GM12878 (cell line): ENCODE measurements at regions not wholly inside any gene's neighbourhood (a gene's known extent, or its start where the extent isn't known, plus 50 kb on each side); places are given as distances from the start of the nearest gene placed in this dataset.

Experiments used
- ATAC-seq: fragments of 200-7000 bp; cut with Tn5 transposase; 3 replicates; pipeline ENCODE4 v1.9.1; 2020; ENCODE audit warnings: mild to moderate bottlenecking, moderate library complexity
- BruUV-seq: library from RNA; stranded (reverse); fragments of 400-500 nt; replicated peaks from 2 replicates; lab custom pipeline; 2021; lab: Mats Ljungman, UMichigan
- CTCF ChIA-PET: fragments of 300-600 bp; sonication (Branson Sonifier 250); formaldehyde crosslinking; extraction: SDS; loops from one replicate; lab custom pipeline; 2021; ENCODE audit warnings: inconsistent platforms; lab: Yijun Ruan, JAX
- POLR2A ChIA-PET: fragments of 350-600 bp; formaldehyde crosslinking; extraction: SDS; loops from one replicate; lab custom pipeline; 2021; ENCODE audit warnings: inconsistent platforms; lab: Charles Lee
- RAD21 ChIA-PET: fragments of 300-600 bp; sonication (Branson Sonifier 250); formaldehyde crosslinking; loops from one replicate; lab custom pipeline; 2023; ENCODE audit warnings: antibody characterized with exemption; ENCODE audit not compliant: unreplicated experiment; lab: Charles Lee
- SMC1A ChIA-PET: fragments of 300-600 bp; sonication (Branson Sonifier 250); formaldehyde crosslinking; loops from one replicate; lab custom pipeline; 2023; ENCODE audit not compliant: unreplicated experiment, uncharacterized antibody; lab: Charles Lee
- DNase-seq: peaks from one replicate; pipeline ENCODE4 v3.0.0-alpha.2; 2011; ENCODE audit warnings: low read depth, low spot score
- FAIRE-seq: peaks from 3 replicates; lab custom pipeline; 2011; peaks lifted over from hg19 to GRCh38; lab: Jason Lieb, UNC
- H2AFZ ChIP-seq: 2 replicates; pipeline ENCODE4 v1.6.0; 2011; ENCODE audit warnings: low read depth, low read length, control low read depth; ENCODE audit not compliant: control insufficient read depth
- H3K27ac ChIP-seq: 2 replicates; pipeline ENCODE4 v1.5.1; 2011; ENCODE audit warnings: control low read depth; ENCODE audit not compliant: control insufficient read depth, insufficient read depth
- H3K27me3 ChIP-seq, 2 experiments: replicated peaks in 1 of 2; 2 replicates each; pipeline versions ENCODE4 v1.6.0 to v1.6.1; 2011; ENCODE audit warnings: low read length in 1 of 2; ENCODE audit not compliant: control insufficient read depth in 2 of 2, insufficient read depth in 2 of 2
- H3K36me3 ChIP-seq, 2 experiments: 2 replicates each; pipeline ENCODE4 v1.5.1; 2011; ENCODE audit warnings: low read length in 1 of 2; ENCODE audit not compliant: control insufficient read depth in 2 of 2, insufficient read depth in 2 of 2
- H3K4me1 ChIP-seq: 2 replicates; pipeline ENCODE4 v1.6.1; 2011; ENCODE audit warnings: mild to moderate bottlenecking, low read length, moderate library complexity, mixed read lengths; ENCODE audit not compliant: control insufficient read depth, insufficient read depth
- H3K4me2 ChIP-seq: 2 replicates; pipeline ENCODE4 v1.6.0; 2011; ENCODE audit warnings: control low read depth; ENCODE audit not compliant: control insufficient read depth, insufficient read depth
- H3K4me3 ChIP-seq: fragments of 200-600 bp; sonication (generic); 2 replicates; pipeline ENCODE4 v1.5.1; 2016
- H3K79me2 ChIP-seq: 2 replicates; pipeline ENCODE4 v1.6.0; 2011; ENCODE audit warnings: low read length; ENCODE audit not compliant: control insufficient read depth, insufficient read depth
- H3K9ac ChIP-seq: 2 replicates; pipeline ENCODE4 v1.8.0; 2011; ENCODE audit warnings: low read length, control low read depth, mixed read lengths; ENCODE audit not compliant: control insufficient read depth, insufficient read depth
- H3K9me3 ChIP-seq: replicated peaks from 3 replicates; pipeline ENCODE4 v1.5.1; 2011; ENCODE audit warnings: mild to moderate bottlenecking, low read length; ENCODE audit not compliant: control insufficient read depth, insufficient read depth
- H4K20me1 ChIP-seq: 2 replicates; pipeline ENCODE4 v1.6.0; 2011; ENCODE audit not compliant: control insufficient read depth, insufficient read depth
- IKZF2 ChIP-seq, 2 experiments: fragments of 450-650 bp; IDR thresholded peaks; 2 replicates each; pipeline ENCODE4 v1.6.1; 2017; ENCODE audit warnings: mild to moderate bottlenecking in 2 of 2, moderate library complexity in 2 of 2
- MEF2B ChIP-seq: fragments of 450-650 bp; IDR thresholded peaks from 2 replicates; pipeline ENCODE4 v1.6.1; 2018; ENCODE audit warnings: mild to moderate bottlenecking, moderate library complexity; ENCODE audit not compliant: partially characterized antibody, poor library complexity, severe bottlenecking
- NR2C1 ChIP-seq: fragments of 450-650 bp; IDR thresholded peaks from 2 replicates; pipeline ENCODE4 v1.6.1; 2017; ENCODE audit warnings: antibody characterized with exemption, mild to moderate bottlenecking, moderate library complexity
- ZBTB33 ChIP-seq: fragments of 450-650 bp; IDR thresholded peaks from 2 replicates; pipeline ENCODE4 v1.6.1; 2017; ENCODE audit warnings: mild to moderate bottlenecking
- ZNF384 ChIP-seq: IDR thresholded peaks from 2 replicates; pipeline ENCODE4 v1.6.1; 2012; ENCODE audit warnings: low read depth, mild to moderate bottlenecking, low read length, improper control_type of control experiment, borderline replicate concordance
- ZNF592 ChIP-seq: fragments of 450-650 bp; IDR thresholded peaks from 2 replicates; pipeline ENCODE4 v1.6.1; 2017; ENCODE audit warnings: mild to moderate bottlenecking, moderate library complexity
- WGBS: methylation state at CpG from one replicate; pipeline ENCODE4 v1.1.6; 2016; ENCODE audit warnings: low lambda C conversion rate; ENCODE audit not compliant: insufficient replicate concordance, insufficient coverage; ENCODE audit errors: missing lambda C conversion rate; 5-methylcytosine and 5-hydroxymethylcytosine counted together
- in situ Hi-C: fragments of 300-500 bp; cut with MboI; formaldehyde crosslinking; loops from 9 replicates; pipeline ENCODE4 v1.14.3; 2018; ENCODE audit warnings: mixed read lengths
- intact Hi-C: fragments of 100-400 bp; cut with micrococcal nuclease; formaldehyde crosslinking; loops from one replicate; pipeline ENCODE4 v1.14.2; 2022; ENCODE audit not compliant: unreplicated experiment

GRCh38 chr14:61178226-61179060 is 102.7 kb downstream of the TMEM30B start:
- BruUV-seq: no TSS peak
- intact Hi-C loops: no loop called here
- TF ChIP-seq ZNF384: peak; percentile 78
- TF ChIP-seq ZNF592: no peak
- 0 out of 2 replicates have a peak, but pooled peaks have one; percentile 38 for TF ChIP-seq ZBTB33
- TF ChIP-seq MEF2B: peak; percentile 23
- TF ChIP-seq NR2C1: no peak
- TF ChIP-seq IKZF2 (IDR thresholded peaks at IDR 0.05): 0 out of 4 replicates have a peak, but pooled peaks of 1 of the 2 experiments have one; percentile 6
- ATAC-seq (peak; percentile 60), FAIRE-seq (no peak), DNase-seq (no peak)
- H3K79me2 ChIP-seq: no peaks in the 10 kb centered on the region
- ChIA-PET SMC1A (interaction anchor here (0.8 to 0.9 kb wide), 2 partner anchors 10 to 52 kb away, joined by 3 to 5 read pairs; no protein-coding TSS in a partner anchor), POLR2A (interaction anchor here (0.6 to 0.7 kb wide), 2 partner anchors 10 to 1423 kb away, joined by 3 to 4 read pairs; no protein-coding TSS in a partner anchor), CTCF (no interaction called here), RAD21 (interaction anchor here (0.7 to 1.2 kb wide), 2 partner anchors 9 to 75 kb away, joined by 3 to 4 read pairs; no protein-coding TSS in a partner anchor)
- no peaks in the 10 kb centered on the region for H3K36me3 ChIP-seq
- H2AFZ ChIP-seq: peak overlapping the region; percentile 67
- H3K27me3 ChIP-seq: no peaks in the 10 kb centered on the region
- H3K9ac ChIP-seq: no peak overlapping the region
- H3K4me2 ChIP-seq: peak overlapping the region; percentile 40; the same call in 1 of the 2 replicates
- peak overlapping the region; percentile 19 for H3K27ac ChIP-seq
- no peaks in the 10 kb centered on the region; the same call in 2 of the 3 replicates for H3K9me3 ChIP-seq
- no peaks in the 10 kb centered on the region for H4K20me1 ChIP-seq
- H3K4me1 ChIP-seq: peaks cover 7% of the 10 kb centered on the region
- 42% methylated on average over 7 of the region's 7 CpGs for WGBS
- no peak overlapping the region for H3K4me3 ChIP-seq
- in situ Hi-C loops: no loop called here
